Activated CD8-positive, alpha-beta memory T cell treated with anti-CD3 and anti-CD28 coated beads for 36 hours (primary cell): ENCODE measurements at regions not wholly inside any gene's neighbourhood (a gene's known extent, or its start where the extent isn't known, plus 50 kb on each side); places are given as distances from the start of the nearest gene placed in this dataset.
"Not testable (repeated sequence)": the region's sequence is repeated elsewhere in the genome, so short reads cannot be mapped to it uniquely, and the experiment has no call there.

ENCODE experiments used
- CTCF ChIA-PET: fragments of 350-600 bp; sonication (Branson Sonifier 250); formaldehyde crosslinking; loops from one replicate; lab custom pipeline; 2021; ENCODE audit warnings: antibody characterized with exemption; lab: Charles Lee
- POLR2A ChIA-PET: fragments of 350-600 bp; sonication (Branson Sonifier 250); formaldehyde crosslinking; loops from one replicate; lab custom pipeline; 2021; ENCODE audit warnings: antibody characterized with exemption; lab: Charles Lee

- CTCF ChIA-PET = no interaction called here
- POLR2A ChIA-PET = no interaction called here
Measured at GRCh38 chr1:78240191-78240590, 194.4 kb downstream of the GIPC2 start.

GRCh38 chr1:78240755-78241154 lies 195.0 kb downstream of the GIPC2 start:
- POLR2A ChIA-PET = no interaction called here
- CTCF ChIA-PET = no interaction called here

DNA sequence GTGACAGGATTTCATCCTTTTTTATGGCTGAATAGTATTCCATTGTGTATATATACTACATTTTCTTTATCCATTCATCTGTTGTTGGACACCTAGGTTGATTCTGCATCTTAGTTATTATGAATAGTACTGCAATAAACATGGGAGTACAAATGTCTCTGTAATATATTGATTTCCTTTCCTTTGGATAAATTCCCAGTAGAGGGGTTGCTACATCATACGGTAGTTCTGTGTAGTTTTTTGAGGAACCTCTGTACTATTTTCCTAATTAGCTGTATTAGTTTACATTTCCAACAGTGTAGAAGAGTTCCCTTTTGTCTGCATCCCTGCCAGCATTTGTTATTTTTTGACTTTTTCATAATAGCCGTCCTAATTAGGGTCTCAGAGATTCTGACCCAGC lies 201.3 kb downstream of the GIPC2 start:
- ChIA-PET CTCF (no interaction called here), POLR2A (no interaction called here)

DNA sequence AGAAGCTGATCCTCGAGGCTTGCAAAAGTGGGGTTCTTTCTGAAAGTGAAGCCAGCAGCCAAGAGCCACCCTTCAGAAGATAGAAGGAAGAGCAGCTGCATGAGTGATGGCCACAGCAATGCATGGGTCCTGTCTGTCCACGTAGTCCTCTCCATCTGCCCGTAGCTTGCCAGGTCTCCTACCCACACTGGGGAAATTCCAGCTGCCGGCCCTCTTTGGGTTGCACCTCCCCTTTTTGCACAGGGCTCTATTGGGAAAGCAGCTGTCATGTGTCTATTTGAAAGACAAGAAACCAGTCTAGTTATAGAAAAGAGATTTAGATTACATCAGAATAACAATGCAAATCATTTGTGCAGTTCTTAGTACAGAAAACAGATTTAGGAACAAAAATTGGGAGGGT lies 204.4 kb downstream of the GIPC2 start:
- POLR2A ChIA-PET = no interaction called here
- CTCF ChIA-PET = no interaction called here

DNA sequence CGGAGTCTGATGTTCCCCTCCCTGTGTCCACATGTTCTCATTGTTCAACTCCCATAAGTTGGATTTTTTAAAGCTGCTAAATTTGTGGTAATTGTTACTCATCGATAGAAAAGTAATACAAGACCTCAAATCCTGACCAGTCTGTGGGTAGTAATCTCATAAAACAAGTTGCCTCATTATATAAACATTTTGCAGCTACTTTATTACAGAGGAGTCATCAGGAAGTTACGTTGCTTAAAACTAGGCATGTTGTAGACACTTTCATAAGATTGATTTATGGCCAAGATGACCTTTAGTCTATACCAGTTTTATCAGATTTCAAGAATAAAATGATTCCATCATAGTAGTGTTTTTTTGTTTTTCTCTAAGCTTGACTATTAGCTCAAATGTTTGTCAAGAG lies 208.8 kb downstream of the GIPC2 start:
- ChIA-PET POLR2A (no interaction called here), CTCF (interaction anchor here (0.7 kb wide), 1 partner anchor 156 kb away, joined by 3 read pairs; no protein-coding TSS in a partner anchor)

DNA sequence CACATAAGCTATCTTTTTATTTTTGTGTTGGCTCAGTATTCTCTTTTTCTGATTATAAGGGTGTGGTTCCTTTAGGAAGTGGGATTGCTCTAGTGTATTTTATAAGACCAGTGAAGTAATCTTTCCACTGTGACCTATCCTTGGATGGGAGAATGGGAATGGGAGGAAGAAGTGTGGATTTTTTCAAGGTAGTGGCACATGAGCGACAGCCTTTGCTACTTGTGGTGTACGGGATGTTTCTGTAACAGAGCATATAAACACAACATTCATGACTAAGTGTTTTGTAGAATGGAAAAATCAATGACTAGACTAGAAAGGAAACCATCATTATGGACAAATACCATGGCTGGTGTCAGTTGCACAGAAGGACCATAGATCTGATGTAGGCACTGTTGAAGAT lies 209.6 kb downstream of the GIPC2 start:
- CTCF ChIA-PET = interaction anchor here (0.7 kb wide), 1 partner anchor 155 kb away, joined by 3 read pairs; no protein-coding TSS in a partner anchor
- POLR2A ChIA-PET = no interaction called here

DNA sequence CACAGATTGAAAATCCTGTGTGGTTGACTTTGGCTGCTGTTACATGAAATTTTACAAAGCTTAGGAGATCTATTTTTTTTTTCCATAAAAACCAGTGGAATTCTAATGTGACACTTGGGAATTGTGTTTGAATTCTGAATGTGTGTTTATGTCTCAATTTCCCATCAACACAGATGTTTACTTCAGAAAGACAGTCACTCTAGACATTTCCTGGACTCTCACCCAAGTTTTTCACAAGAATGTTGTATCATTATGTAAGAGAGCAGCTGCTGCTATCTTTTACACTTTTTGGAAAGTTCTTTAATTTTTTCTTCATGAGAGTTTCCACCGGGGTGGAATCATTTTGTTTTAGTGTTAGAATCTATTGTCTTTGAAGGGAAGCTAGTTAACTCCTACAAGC lies 210.1 kb downstream of the GIPC2 start:
- ChIA-PET POLR2A (no interaction called here), CTCF (no interaction called here)

DNA sequence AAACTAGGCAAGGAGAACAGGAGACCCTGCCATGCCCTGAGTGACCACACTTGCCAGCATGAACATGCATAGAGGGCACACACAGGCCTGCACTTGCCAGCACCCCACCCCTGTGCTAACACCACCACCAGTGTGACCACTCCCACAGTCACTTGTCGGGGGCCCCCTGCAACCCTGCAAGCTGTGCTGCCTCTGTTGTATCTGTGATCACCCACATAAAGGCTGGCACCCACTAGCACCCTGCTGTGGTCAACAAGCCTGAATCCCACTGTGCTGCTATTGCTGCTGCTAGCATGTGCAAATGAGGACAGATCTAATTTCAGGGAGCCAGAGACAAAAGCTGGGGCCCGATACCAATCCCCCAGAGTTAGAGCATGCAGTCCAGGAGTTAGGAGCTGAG lies 217.7 kb downstream of the GIPC2 start:
- POLR2A ChIA-PET = no interaction called here
- CTCF ChIA-PET = no interaction called here

DNA sequence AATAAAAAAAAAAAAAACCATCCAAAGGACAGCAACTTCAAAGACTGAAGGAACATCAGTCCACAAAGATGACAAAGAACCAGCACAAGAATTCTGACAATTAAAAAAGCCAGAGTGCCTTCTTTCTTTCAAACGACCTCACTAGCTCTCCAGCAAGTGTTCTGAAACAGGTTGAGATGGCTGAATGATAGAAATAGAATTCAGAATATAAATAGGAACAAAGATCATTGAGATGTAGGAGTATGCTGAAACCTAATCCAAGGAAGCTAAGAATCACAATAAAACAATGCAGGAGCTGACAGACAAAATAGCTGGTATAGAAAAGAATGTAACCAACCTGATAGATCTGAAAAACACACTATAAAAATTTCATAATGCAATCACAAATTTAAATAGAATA lies 218.2 kb downstream of the GIPC2 start:
- POLR2A ChIA-PET = no interaction called here
- CTCF ChIA-PET = no interaction called here

DNA sequence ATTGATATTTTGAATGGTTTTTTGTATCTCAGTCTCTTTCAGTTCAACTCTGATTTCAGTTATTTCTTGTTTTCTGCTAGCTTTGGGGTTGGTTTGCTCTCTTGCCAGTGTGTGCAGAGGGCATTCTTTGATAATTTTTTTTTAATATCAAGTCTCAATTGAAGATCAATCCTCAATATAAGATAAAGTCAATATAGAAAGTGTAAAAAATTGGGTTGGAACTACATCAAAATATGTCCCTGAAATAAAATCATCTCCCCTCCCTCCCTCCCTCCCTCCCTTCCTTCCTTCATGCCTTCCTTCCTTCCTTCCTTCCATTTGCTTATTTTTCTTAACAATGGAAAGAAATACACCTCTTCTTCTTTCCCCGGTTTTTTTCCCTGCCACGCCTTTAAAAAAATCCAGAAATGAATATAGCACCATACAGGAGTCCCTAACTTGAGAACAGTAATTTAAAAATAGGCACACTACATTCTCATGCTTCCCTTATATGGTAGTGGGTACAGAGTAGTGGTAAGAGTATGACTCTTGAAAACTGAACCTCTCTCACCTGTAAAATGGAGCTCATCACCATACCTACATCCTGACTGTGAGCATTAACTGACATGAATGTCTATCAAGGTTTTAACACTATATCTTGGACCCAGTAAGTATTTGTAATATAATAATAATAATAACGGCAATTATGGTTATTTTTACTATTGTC lies 221.9 kb downstream of the GIPC2 start:
- CTCF ChIA-PET = no interaction called here

GRCh38 chr1:78269591-78269990 lies 221.2 kb upstream of the PTGFR start:
- ChIA-PET CTCF (no interaction called here), POLR2A (no interaction called here)

More for the DNA sequence above, 221.9 kb downstream of the GIPC2 start:
- POLR2A ChIA-PET = no interaction called here

GRCh38 chr1:78271423-78271822 lies 219.4 kb upstream of the PTGFR start:
- POLR2A ChIA-PET, CTCF ChIA-PET: not testable (repeated sequence)

- ChIA-PET CTCF (no interaction called here), POLR2A (no interaction called here)
Measured at GRCh38 chr1:78274814-78275213, 216.0 kb upstream of the PTGFR start.

DNA sequence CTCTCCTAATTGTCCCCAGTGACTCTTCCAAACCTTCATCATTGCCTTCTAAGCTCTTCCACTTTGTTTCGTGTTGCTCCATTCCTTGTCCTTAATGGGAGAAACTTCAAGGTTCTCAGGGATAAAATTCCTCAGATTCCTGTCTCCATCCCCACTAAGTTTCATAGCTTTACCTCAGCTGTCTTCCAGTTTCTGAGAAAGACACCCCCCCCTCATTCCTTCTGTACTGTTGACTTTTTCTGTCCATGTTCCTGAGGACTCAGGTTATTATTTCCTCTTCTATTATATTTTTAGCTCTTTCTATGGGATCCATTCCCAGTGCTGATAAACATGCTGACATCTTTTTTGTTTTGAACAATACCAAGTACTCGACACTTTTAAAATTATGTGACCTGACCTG lies 215.3 kb upstream of the PTGFR start:
- ChIA-PET POLR2A (no interaction called here), CTCF (no interaction called here)

- POLR2A ChIA-PET = no interaction called here
Measured at GRCh38 chr1:78275906-78276685, 214.7 kb upstream of the PTGFR start.

DNA sequence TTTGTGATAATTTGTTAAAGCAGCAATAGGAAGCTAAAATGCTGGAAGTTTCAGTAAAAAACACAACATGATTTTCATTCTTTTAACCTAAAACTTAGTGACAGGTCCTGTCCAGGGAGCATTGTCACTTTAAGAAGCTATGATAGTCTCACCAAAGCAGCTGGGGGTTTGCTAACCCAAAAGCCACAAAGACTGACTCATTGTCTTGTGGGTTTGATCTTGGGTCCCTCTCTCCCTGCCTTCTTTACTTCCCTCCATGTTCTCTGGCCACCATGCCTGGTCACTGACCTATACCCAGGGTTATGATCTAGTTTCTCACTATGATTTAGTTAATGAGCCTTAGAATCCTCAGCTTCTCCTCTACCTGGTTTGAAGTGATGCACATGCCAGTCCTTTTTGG lies 213.5 kb upstream of the PTGFR start:
- CTCF ChIA-PET = no interaction called here
- POLR2A ChIA-PET = no interaction called here

More at GRCh38 chr1:78275906-78276685, 214.7 kb upstream of the PTGFR start:
- CTCF ChIA-PET = no interaction called here

GRCh38 chr1:78279051-78279450 lies 211.7 kb upstream of the PTGFR start:
- ChIA-PET POLR2A (no interaction called here), CTCF (interaction anchor here (0.7 kb wide), 1 partner anchor 577 kb away, joined by 3 read pairs; no protein-coding TSS in a partner anchor)

DNA sequence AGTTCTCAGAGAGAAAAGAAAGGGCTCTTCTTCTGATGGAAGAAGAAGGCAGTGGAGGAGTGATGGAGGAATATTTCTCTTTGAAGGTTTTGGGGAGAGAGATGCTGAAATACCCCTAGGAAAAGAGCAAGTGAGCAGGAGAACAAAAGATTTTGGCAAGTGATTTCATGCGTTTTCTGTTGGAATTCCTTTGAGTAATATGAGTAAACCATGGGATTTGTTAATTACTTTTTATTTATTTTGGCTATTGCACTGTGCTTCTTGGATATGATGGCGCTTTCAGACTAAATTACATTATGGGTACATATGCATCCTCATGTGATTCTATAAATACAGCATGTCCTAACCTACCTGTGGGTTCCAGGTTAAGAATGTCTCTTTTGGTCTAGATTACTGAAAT lies 210.1 kb upstream of the PTGFR start:
- ChIA-PET CTCF (no interaction called here), POLR2A (no interaction called here)

DNA sequence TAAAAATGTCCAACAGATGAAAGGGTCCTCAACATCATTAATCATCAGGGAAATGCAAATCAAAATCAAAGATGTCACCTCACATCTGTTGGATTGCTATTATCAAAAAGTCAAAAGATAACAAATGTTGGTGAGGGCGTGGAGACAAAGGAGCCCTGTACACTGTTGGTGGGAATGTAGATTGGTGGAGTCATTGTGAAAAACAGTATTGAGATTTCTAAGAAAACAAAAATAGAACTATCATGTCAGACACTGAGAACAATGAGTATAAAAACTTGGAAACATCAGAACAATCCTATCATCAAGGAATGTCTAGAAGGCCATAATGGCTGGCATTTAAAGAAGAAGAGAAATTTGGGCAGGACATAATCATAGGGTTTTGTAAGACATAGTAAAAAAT lies 209.2 kb upstream of the PTGFR start:
- CTCF ChIA-PET = no interaction called here
- POLR2A ChIA-PET = no interaction called here

DNA sequence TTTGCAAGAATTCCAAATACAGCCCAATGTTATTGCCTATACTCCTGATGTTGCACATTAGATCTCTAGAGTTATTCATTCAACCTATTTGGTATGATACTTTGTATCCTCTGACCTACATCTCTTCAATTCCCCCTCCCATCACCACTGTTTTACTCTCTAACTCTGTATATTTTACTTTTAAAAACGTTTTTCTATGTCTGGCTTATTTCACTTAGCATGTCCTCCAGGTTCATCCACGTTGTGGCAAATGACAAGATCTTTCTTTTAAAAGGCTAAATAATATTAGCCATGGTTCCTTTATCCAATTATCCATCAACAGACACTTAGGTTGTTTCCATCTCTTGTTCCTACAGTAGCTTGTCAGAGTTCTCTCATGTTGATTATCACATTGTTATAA lies 207.1 kb upstream of the PTGFR start:
- ChIA-PET CTCF (no interaction called here), POLR2A (no interaction called here)

GRCh38 chr1:78284354-78284753 lies 206.4 kb upstream of the PTGFR start:
- CTCF ChIA-PET = no interaction called here
- POLR2A ChIA-PET = no interaction called here
